ENCODE measurements at regions not wholly inside any gene's neighbourhood (a gene's known extent, or its start where the extent isn't known, plus 50 kb on each side); places are given as distances from the start of the nearest gene placed in this dataset.
"Not testable (repeated sequence)": the region's sequence is repeated elsewhere in the genome, so short reads cannot be mapped to it uniquely, and the experiment has no call there.

GRCh38 chr10:109239371-109239770, 683.9 kb downstream of the XPNPEP1 start:
- intact Hi-C loops (cut with DNase I; ENCODE audit: low total_unique reads), result no loop called here
- Histone ChIP-seq H3K36me3 (no peaks in the 10 kb centered on the region), H3K27ac (no peak overlapping the region), H3K4me3 (no peak overlapping the region), H3K9me3 (no peaks in the 10 kb centered on the region), H3K4me1 (no peaks in the 10 kb centered on the region), H3K27me3 (no peaks in the 10 kb centered on the region)
- no peak for DNase-seq
- no peak for TF ChIP-seq CTCF (IDR thresholded peaks at IDR 0.05)

GRCh38 chr10:109237682-109238081, 685.6 kb downstream of the XPNPEP1 start:
- Histone ChIP-seq H3K27ac (no peak overlapping the region), H3K4me1 (no peaks in the 10 kb centered on the region), H3K36me3 (no peaks in the 10 kb centered on the region), H3K27me3 (no peaks in the 10 kb centered on the region), H3K4me3 (no peak overlapping the region), H3K9me3 (no peaks in the 10 kb centered on the region)
- DNase-seq, result no peak
- TF ChIP-seq POLR2A (IDR thresholded peaks at IDR 0.05) (no peak), CTCF (IDR thresholded peaks at IDR 0.05) (no peak)
- intact Hi-C loops (cut with DNase I; ENCODE audit: low total_unique reads), result no loop called here

GRCh38 chr10:109237050-109237449, 686.3 kb downstream of the XPNPEP1 start:
- no peaks in the 10 kb centered on the region for H3K27me3 ChIP-seq
- no peak for DNase-seq
- no peak overlapping the region for H3K4me3 ChIP-seq
- intact Hi-C loops (cut with DNase I; ENCODE audit: low total_unique reads), result no loop called here
- H3K9me3 ChIP-seq, result no peaks in the 10 kb centered on the region
- H3K36me3 ChIP-seq, result no peaks in the 10 kb centered on the region
- TF ChIP-seq CTCF (IDR thresholded peaks at IDR 0.05), result no peak
- TF ChIP-seq POLR2A (IDR thresholded peaks at IDR 0.05), result no peak
- H3K4me1 ChIP-seq, result no peaks in the 10 kb centered on the region
- no peak overlapping the region for H3K27ac ChIP-seq

GRCh38 chr10:109223533-109223932, 699.8 kb downstream of the XPNPEP1 start:
- DNase-seq; H3K4me1 ChIP-seq; H3K36me3 ChIP-seq; H3K4me3 ChIP-seq; H3K9me3 ChIP-seq; H3K27ac ChIP-seq; intact Hi-C loops (cut with DNase I; ENCODE audit: low total_unique reads); H3K27me3 ChIP-seq: not testable (repeated sequence)

- TF ChIP-seq POLR2A (IDR thresholded peaks at IDR 0.05) (no peak), CTCF (IDR thresholded peaks at IDR 0.05) (no peak)
- Histone ChIP-seq H3K27ac (no peak overlapping the region), H3K4me3 (no peak overlapping the region), H3K4me1 (no peaks in the 10 kb centered on the region), H3K36me3 (no peaks in the 10 kb centered on the region), H3K27me3 (no peaks in the 10 kb centered on the region), H3K9me3 (no peaks in the 10 kb centered on the region)
- intact Hi-C loops (cut with DNase I; ENCODE audit: low total_unique reads), result no loop called here
- DNase-seq, result no peak
Measured at GRCh38 chr10:109219935-109220605, 703.2 kb downstream of the XPNPEP1 start.

GRCh38 chr10:109218207-109218606, 705.1 kb downstream of the XPNPEP1 start:
- no peaks in the 10 kb centered on the region for H3K9me3 ChIP-seq
- no peak overlapping the region for H3K27ac ChIP-seq
- DNase-seq, result no peak
- no peaks in the 10 kb centered on the region for H3K27me3 ChIP-seq
- H3K4me3 ChIP-seq, result no peak overlapping the region
- no peaks in the 10 kb centered on the region for H3K4me1 ChIP-seq
- TF ChIP-seq POLR2A (IDR thresholded peaks at IDR 0.05), result no peak
- no peak for TF ChIP-seq CTCF (IDR thresholded peaks at IDR 0.05)
- intact Hi-C loops (cut with DNase I; ENCODE audit: low total_unique reads), result no loop called here
- H3K36me3 ChIP-seq, result no peaks in the 10 kb centered on the region

Measured in uterus (tissue), 3 donors.